ENCODE measurements at regions not wholly inside any gene's neighbourhood (a gene's known extent, or its start where the extent isn't known, plus 50 kb on each side); places are given as distances from the start of the nearest gene placed in this dataset.

GRCh38 chr10:55495555-55495954, 694.5 kb upstream of the PCDH15 start:
- Mint-ChIP-seq H3K27me3 (ENCODE audit: low read depth) (no peaks in the 10 kb centered on the region), H3K4me1 (no peaks in the 10 kb centered on the region), H3K27ac (no peak overlapping the region), H3K36me3 (no peaks in the 10 kb centered on the region), H3K9me3 (no peaks in the 10 kb centered on the region), H3K4me3 (no peak overlapping the region)
- CTCF ChIA-PET: no interaction called here
- DNase-seq (ENCODE audit: low spot score) (no peak), ATAC-seq (no peak)
- TF ChIP-seq ZBTB21 (CRISPR knock-in tag; IDR thresholded peaks at IDR 0.05; ENCODE audit: borderline replicate concordance): no peak
- no peak for TF ChIP-seq USF2 (CRISPR knock-in tag; IDR thresholded peaks at IDR 0.05)
- TF ChIP-seq AFF4 (CRISPR knock-in tag; IDR thresholded peaks at IDR 0.05; ENCODE audit: borderline replicate concordance): no peak
- no peak for TF ChIP-seq ELF4 (CRISPR knock-in tag; IDR thresholded peaks at IDR 0.05; ENCODE audit: low read depth)
- TF ChIP-seq NR1H2 (CRISPR knock-in tag; IDR thresholded peaks at IDR 0.05): no peak
- no peak for TF ChIP-seq MAX (CRISPR knock-in tag; IDR thresholded peaks at IDR 0.05)
- no peak for TF ChIP-seq ZNF425 (CRISPR knock-in tag; conservative IDR thresholded peaks at IDR 0.05)
- TF ChIP-seq MXD4 (CRISPR knock-in tag; IDR thresholded peaks at IDR 0.05; ENCODE audit: borderline replicate concordance): no peak
- TF ChIP-seq FOXJ3 (CRISPR knock-in tag; IDR thresholded peaks at IDR 0.05; ENCODE audit: borderline replicate concordance): no peak
- no peak for TF ChIP-seq EMX1 (CRISPR knock-in tag; IDR thresholded peaks at IDR 0.05)
- TF ChIP-seq NFYB (CRISPR knock-in tag; conservative IDR thresholded peaks at IDR 0.05; ENCODE audit: low read depth): no peak
- TF ChIP-seq E2F4 (CRISPR knock-in tag; IDR thresholded peaks at IDR 0.05; ENCODE audit: borderline replicate concordance, low read depth): no peak
- TF ChIP-seq ZNF512 (CRISPR knock-in tag; IDR thresholded peaks at IDR 0.05; ENCODE audit: borderline replicate concordance): no peak
- no peak for TF ChIP-seq JAZF1 (CRISPR knock-in tag; IDR thresholded peaks at IDR 0.05)
- TF ChIP-seq RORB (CRISPR knock-in tag; IDR thresholded peaks at IDR 0.05): no peak
- no peak for TF ChIP-seq ATF3 (CRISPR knock-in tag; conservative IDR thresholded peaks at IDR 0.05)
- no peak for TF ChIP-seq JUN (CRISPR knock-in tag; IDR thresholded peaks at IDR 0.05)
- no peak for TF ChIP-seq ZSCAN18 (CRISPR knock-in tag; IDR thresholded peaks at IDR 0.05)
- POLR2A ChIA-PET: no interaction called here

Measured in WTC11 (cell line).